Osteoblast (primary cell): ENCODE measurements at regions not wholly inside any gene's neighbourhood (a gene's known extent, or its start where the extent isn't known, plus 50 kb on each side); places are given as distances from the start of the nearest gene placed in this dataset.

Experiments used
- DNase-seq: peaks from one replicate; pipeline ENCODE4 v3.0.0; 2011; ENCODE audit warnings: low spot score, mixed read lengths; ENCODE audit not compliant: insufficient read length; ENCODE audit errors: missing footprints
- H2AFZ ChIP-seq: 2 replicates; pipeline ENCODE4 v1.6.0; 2011; ENCODE audit warnings: mild to moderate bottlenecking, low read length
- H3K27ac ChIP-seq: 2 replicates; pipeline ENCODE4 v1.5.1; 2011; ENCODE audit warnings: mild to moderate bottlenecking, low read depth, low read length, moderate library complexity
- H3K27me3 ChIP-seq: 2 replicates; pipeline ENCODE4 v1.6.0; 2012; ENCODE audit warnings: mild to moderate bottlenecking, control low read depth, inconsistent platforms, low read length, moderate library complexity; ENCODE audit not compliant: insufficient read depth
- H3K36me3 ChIP-seq: 2 replicates; pipeline ENCODE4 v1.5.1; 2011; ENCODE audit warnings: mild to moderate bottlenecking, low read length, control low read depth, moderate library complexity; ENCODE audit not compliant: insufficient read depth
- H3K4me1 ChIP-seq: 2 replicates; pipeline ENCODE4 v1.5.1; 2011; ENCODE audit warnings: mild to moderate bottlenecking, low read length, control low read depth, moderate library complexity; ENCODE audit not compliant: insufficient read depth
- H3K4me2 ChIP-seq: 2 replicates; pipeline ENCODE4 v1.6.0; 2011; ENCODE audit warnings: mild to moderate bottlenecking, low read length; ENCODE audit not compliant: insufficient read depth
- H3K4me3 ChIP-seq: fragments of 200-600 bp; sonication (generic); 3 replicates; pipeline ENCODE4 v1.5.1; 2012; ENCODE audit warnings: mild to moderate bottlenecking, low read length, inconsistent platforms; ENCODE audit not compliant: insufficient read depth
- H3K79me2 ChIP-seq: 2 replicates; pipeline ENCODE4 v1.6.0; 2012; ENCODE audit warnings: mild to moderate bottlenecking, low read length, control low read depth, inconsistent platforms; ENCODE audit not compliant: insufficient read depth
- H3K9me3 ChIP-seq: 2 replicates; pipeline ENCODE4 v1.5.1; 2011; ENCODE audit warnings: low read depth, low read length, control low read depth
- H4K20me1 ChIP-seq: 2 replicates; pipeline ENCODE4 v1.6.0; 2012; ENCODE audit warnings: mild to moderate bottlenecking, low read length, control low read depth; ENCODE audit not compliant: insufficient read depth
- TF ChIP-seq, protein P1 (sequence below): IDR thresholded peaks from 2 replicates; pipeline ENCODE4 v1.5.1; 2011; ENCODE audit warnings: mild to moderate bottlenecking, low read depth, low read length, moderate library complexity; ENCODE audit errors: extremely low read depth

DNA sequence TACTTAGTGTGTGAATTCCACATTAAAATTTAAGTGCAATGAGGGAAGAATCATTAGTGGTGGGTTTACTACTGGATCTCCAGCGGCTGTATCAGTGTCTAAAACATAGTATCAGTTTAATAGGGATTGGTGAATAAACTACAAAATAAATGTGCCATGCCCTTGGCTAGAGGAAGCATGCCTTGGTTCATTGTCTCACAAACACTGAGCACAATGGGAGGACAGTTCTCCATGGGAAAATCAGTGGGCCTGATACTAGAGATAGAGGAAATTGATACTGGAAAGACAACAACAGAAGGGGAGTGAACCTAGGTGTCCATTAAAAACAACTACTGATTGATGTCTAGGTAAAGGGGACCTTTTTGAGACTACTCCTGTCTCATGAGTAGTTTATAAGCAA, 971.6 kb downstream of the SUCLG1 start:
- H3K9me3 ChIP-seq: no peaks in the 10 kb centered on the region
- H3K4me1 ChIP-seq: no peaks in the 10 kb centered on the region
- H3K79me2 ChIP-seq: no peaks in the 10 kb centered on the region
- H3K36me3 ChIP-seq: no peaks in the 10 kb centered on the region
- no peak for DNase-seq
- H3K4me3 ChIP-seq: no peak overlapping the region
- H3K4me2 ChIP-seq: no peak overlapping the region
- no peak overlapping the region for H3K27ac ChIP-seq
- TF ChIP-seq, protein P1, sequence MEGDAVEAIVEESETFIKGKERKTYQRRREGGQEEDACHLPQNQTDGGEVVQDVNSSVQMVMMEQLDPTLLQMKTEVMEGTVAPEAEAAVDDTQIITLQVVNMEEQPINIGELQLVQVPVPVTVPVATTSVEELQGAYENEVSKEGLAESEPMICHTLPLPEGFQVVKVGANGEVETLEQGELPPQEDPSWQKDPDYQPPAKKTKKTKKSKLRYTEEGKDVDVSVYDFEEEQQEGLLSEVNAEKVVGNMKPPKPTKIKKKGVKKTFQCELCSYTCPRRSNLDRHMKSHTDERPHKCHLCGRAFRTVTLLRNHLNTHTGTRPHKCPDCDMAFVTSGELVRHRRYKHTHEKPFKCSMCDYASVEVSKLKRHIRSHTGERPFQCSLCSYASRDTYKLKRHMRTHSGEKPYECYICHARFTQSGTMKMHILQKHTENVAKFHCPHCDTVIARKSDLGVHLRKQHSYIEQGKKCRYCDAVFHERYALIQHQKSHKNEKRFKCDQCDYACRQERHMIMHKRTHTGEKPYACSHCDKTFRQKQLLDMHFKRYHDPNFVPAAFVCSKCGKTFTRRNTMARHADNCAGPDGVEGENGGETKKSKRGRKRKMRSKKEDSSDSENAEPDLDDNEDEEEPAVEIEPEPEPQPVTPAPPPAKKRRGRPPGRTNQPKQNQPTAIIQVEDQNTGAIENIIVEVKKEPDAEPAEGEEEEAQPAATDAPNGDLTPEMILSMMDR: no peak
- H3K27me3 ChIP-seq: no peaks in the 10 kb centered on the region
- no peak overlapping the region for H2AFZ ChIP-seq
- H4K20me1 ChIP-seq: no peaks in the 10 kb centered on the region

DNA sequence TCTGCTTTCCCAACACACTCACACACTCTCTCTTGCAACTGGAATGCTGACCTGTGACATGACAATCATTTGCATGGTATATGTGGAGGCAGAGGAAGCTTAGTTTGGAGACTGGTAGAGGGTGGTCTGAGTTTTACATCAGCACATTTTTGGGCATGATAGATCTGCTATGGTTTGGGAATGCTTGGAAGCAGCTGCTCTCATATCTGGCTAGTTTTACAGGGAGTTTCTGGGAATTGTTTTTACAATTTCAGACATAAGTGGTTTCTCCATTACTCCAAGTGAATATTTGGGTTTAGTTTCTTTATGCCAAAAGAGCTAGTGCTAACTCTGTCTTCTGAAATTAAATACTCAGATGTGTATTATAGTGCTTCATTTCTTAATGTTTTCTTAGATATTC, 977.6 kb downstream of the SUCLG1 start:
- DNase-seq: no peak
- no peak overlapping the region for H3K27ac ChIP-seq
- no peaks in the 10 kb centered on the region for H3K27me3 ChIP-seq
- no peak overlapping the region for H2AFZ ChIP-seq
- H4K20me1 ChIP-seq: no peaks in the 10 kb centered on the region
- TF ChIP-seq, protein P1: no peak
- no peaks in the 10 kb centered on the region for H3K79me2 ChIP-seq
- H3K4me2 ChIP-seq: no peak overlapping the region
- no peaks in the 10 kb centered on the region for H3K36me3 ChIP-seq
- H3K4me1 ChIP-seq: no peaks in the 10 kb centered on the region
- no peak overlapping the region for H3K4me3 ChIP-seq
- peaks cover 2% of the 10 kb centered on the region for H3K9me3 ChIP-seq

DNA sequence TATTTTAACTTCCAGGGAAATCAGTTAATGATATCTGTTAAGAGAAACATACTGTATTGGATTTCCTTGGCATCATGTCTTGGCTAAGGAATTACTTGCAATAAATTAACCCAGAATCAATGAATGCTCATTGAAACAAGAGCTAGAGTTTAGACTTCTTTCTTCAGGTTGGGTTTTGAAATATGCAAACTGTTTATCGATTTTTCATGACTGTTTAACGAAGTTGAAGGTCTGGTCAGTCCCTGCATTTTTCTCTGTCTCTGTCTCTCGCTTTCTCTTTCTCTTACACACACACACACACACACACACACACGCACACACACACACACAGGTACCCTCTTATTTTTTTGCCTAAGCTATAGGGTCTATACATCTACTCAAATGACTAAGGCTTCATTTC, 981.0 kb downstream of the SUCLG1 start:
- H3K4me1 ChIP-seq: no peaks in the 10 kb centered on the region

DNA sequence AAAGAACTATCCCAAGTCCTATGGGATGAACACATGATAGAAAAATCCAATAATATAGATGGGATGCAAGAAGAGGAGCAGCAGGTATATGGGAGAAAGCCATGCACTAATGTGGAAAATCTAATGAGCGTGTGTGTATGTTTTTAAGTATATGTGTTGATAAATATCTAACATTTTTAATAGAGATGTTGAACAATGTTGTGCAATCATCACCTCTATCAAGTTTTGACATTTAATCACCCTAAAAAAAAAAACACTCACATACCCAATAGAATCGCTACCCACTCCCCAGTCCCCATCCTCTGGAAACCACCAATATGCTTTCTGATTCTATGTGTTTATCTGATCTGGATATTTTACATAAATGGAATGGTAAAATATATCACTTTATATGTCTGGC, 983.7 kb downstream of the SUCLG1 start:
- Histone ChIP-seq H3K9me3 (peaks cover 2% of the 10 kb centered on the region), H3K27ac (no peak overlapping the region), H4K20me1 (no peaks in the 10 kb centered on the region), H3K36me3 (no peaks in the 10 kb centered on the region), H2AFZ (no peak overlapping the region), H3K79me2 (no peaks in the 10 kb centered on the region), H3K4me3 (no peak overlapping the region), H3K4me2 (no peak overlapping the region), H3K27me3 (no peaks in the 10 kb centered on the region), H3K4me1 (no peaks in the 10 kb centered on the region)
- TF ChIP-seq, protein P1: no peak
- DNase-seq: no peak

More for the DNA sequence above, 981.0 kb downstream of the SUCLG1 start:
- no peak for DNase-seq
- Histone ChIP-seq H3K9me3 (peaks cover 2% of the 10 kb centered on the region), H2AFZ (no peak overlapping the region), H3K79me2 (no peaks in the 10 kb centered on the region), H3K27ac (no peak overlapping the region), H3K4me2 (no peak overlapping the region), H3K4me3 (no peak overlapping the region), H4K20me1 (no peaks in the 10 kb centered on the region), H3K27me3 (no peaks in the 10 kb centered on the region), H3K36me3 (no peaks in the 10 kb centered on the region)
- TF ChIP-seq, protein P1: no peak
